Neuron (in vitro differentiated cells): ENCODE measurements at regions not wholly inside any gene's neighbourhood (a gene's known extent, or its start where the extent isn't known, plus 50 kb on each side); places are given as distances from the start of the nearest gene placed in this dataset.
A peak's percentile ranks its signal among the peaks of the same experiment; 100 is the strongest.

ENCODE experiments used
- H2AFZ ChIP-seq: one replicate; pipeline ENCODE4 v1.6.1; 2013; ENCODE audit warnings: low read depth, mild to moderate bottlenecking, inconsistent platforms, low read length, moderate library complexity
- H3K27me3 ChIP-seq: one replicate; pipeline ENCODE4 v1.6.1; 2013; ENCODE audit warnings: low read length; ENCODE audit not compliant: insufficient read depth
- H3K36me3 ChIP-seq: one replicate; pipeline ENCODE4 v1.6.1; 2013; ENCODE audit warnings: low read length; ENCODE audit not compliant: insufficient read depth
- H3K4me1 ChIP-seq: one replicate; pipeline ENCODE4 v1.6.1; 2013; ENCODE audit warnings: low read length; ENCODE audit not compliant: insufficient read depth
- H3K4me3 ChIP-seq: 2 replicates; pipeline ENCODE4 v1.5.1; 2013; ENCODE audit warnings: mild to moderate bottlenecking, low read length, moderate library complexity
- H3K9me3 ChIP-seq: one replicate; pipeline ENCODE4 v1.6.1; 2013; ENCODE audit warnings: low read length

DNA sequence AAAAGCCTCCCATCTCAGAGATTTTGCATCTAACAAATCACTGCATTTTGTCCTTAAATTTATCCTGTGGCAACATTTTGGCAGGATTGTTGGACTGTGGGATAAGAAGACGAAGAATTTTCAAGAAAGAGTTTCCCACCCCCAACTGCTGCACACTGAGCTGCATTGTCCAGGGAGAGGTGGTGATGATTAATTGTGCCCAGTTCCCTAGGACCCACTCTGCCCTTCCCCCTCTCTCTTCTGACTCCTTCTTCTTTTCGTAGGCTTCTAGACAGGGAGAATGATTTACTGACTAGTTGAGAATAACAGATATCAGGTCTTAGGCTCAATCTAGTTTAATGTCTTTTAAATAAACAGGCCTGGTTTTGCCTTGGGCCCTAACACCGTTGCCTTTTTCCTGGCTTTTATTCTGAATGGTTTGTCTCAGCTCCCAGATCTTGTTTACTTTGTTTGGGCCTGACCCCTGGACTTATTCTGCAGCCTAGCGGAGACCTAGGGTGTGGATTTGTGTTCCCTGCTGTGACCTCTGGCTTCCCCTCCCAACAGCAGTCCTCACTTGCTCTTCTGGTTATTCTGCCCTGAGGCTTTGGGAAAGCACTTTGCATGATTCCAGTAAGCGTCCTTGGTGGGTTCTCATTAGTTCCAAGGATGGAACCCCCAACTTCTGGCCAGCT lies 233.3 kb downstream of the INSIG2 start:
- H3K4me3 ChIP-seq = no peak overlapping the region
- H3K36me3 ChIP-seq = no peaks in the 10 kb centered on the region
- H2AFZ ChIP-seq = no peak overlapping the region
- H3K4me1 ChIP-seq = peaks cover 40% of the 10 kb centered on the region
- no peaks in the 10 kb centered on the region for H3K27me3 ChIP-seq
- no peaks in the 10 kb centered on the region for H3K9me3 ChIP-seq

DNA sequence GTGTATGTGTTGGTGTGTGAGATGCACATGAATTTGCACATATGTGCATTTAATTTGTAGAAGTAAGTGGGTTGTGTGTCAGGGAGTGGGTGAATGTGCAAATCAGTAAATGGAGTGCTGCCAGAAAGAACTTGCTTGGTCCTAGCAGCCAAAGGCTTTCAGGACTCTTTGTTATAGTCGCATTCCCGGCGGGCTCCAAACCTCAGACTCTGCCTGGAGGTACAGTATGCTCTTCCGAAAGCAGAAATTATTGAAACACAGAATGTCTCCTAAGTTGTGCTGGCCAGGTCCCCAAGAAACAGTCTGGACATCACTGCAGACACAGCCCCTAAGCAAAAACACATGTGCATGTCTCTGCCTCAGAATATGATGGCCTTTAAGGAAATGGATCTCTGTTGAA lies 232.4 kb downstream of the INSIG2 start:
- Histone ChIP-seq H3K9me3 (no peaks in the 10 kb centered on the region), H3K36me3 (no peaks in the 10 kb centered on the region), H2AFZ (no peak overlapping the region), H3K4me1 (peaks cover 40% of the 10 kb centered on the region), H3K27me3 (no peaks in the 10 kb centered on the region), H3K4me3 (no peak overlapping the region)

DNA sequence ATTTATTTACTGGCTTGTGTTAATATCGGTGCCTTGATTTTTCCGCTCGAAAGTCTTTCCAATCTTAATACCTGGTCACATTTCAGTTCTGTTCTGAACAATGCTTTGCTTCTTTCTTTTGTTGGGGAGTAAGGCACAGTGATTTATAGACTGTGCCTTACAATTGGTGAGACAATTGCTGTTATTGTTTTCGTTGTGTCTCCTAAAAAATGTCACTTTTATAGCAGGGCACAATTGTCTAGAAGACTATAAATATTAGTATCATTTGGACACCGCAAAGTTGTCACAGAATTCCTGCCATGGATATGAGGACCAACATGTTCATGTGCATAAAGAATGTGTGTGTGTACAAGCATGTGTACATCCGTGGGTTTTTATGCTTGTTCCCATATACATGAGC lies 231.9 kb downstream of the INSIG2 start:
- peaks cover 40% of the 10 kb centered on the region for H3K4me1 ChIP-seq
- H2AFZ ChIP-seq = peak overlapping the region; percentile 0
- no peaks in the 10 kb centered on the region for H3K27me3 ChIP-seq
- H3K4me3 ChIP-seq = no peak overlapping the region
- H3K36me3 ChIP-seq = no peaks in the 10 kb centered on the region
- H3K9me3 ChIP-seq = no peaks in the 10 kb centered on the region

DNA sequence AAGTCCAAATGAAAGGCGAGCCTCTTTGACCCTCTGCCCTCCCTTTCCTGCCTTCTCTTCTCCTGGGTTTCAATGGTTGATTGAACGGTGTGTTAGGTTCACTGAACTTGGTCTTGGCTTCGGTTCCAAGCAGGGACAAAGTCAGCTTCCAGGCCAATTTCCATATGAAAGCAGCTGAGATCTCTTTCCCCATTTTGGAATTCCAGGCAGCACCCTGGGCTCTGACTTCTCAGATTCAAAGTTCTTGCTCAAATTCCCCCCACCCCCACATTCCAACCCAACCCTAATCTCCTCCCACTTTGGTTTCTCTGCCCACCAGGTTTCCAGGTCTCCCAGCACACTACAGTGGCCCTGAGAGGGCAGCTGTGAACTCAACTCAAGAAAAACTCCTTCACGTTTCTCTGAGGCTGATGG lies 231.0 kb downstream of the INSIG2 start:
- no peak overlapping the region for H3K4me3 ChIP-seq
- H2AFZ ChIP-seq = peak overlapping the region; percentile 0
- H3K36me3 ChIP-seq = no peaks in the 10 kb centered on the region
- peaks cover 40% of the 10 kb centered on the region for H3K4me1 ChIP-seq
- H3K27me3 ChIP-seq = no peaks in the 10 kb centered on the region
- H3K9me3 ChIP-seq = no peaks in the 10 kb centered on the region

DNA sequence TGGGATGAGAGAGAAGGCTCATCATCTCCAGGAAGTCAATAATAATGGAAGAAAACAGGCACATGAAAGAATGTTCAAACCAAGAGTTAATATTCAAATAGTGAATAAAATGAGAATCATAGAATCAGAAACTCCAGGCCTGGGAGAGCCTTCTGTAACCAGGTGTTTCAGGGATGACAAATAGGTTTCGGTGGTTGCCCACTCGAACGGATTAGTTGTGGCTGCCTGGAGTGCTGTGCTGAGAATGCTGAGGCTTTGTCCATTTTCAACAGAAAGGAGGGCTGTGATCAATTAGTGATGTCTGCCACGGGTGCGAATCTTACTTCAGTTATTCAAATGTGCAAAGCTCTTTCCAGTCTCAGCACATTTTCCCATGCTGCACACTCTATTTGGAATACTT lies 227.3 kb downstream of the INSIG2 start:
- H2AFZ ChIP-seq = no peak overlapping the region
- H3K4me3 ChIP-seq = no peak overlapping the region
- no peaks in the 10 kb centered on the region for H3K36me3 ChIP-seq
- H3K27me3 ChIP-seq = no peaks in the 10 kb centered on the region
- peaks cover 29% of the 10 kb centered on the region for H3K4me1 ChIP-seq
- H3K9me3 ChIP-seq = no peaks in the 10 kb centered on the region

DNA sequence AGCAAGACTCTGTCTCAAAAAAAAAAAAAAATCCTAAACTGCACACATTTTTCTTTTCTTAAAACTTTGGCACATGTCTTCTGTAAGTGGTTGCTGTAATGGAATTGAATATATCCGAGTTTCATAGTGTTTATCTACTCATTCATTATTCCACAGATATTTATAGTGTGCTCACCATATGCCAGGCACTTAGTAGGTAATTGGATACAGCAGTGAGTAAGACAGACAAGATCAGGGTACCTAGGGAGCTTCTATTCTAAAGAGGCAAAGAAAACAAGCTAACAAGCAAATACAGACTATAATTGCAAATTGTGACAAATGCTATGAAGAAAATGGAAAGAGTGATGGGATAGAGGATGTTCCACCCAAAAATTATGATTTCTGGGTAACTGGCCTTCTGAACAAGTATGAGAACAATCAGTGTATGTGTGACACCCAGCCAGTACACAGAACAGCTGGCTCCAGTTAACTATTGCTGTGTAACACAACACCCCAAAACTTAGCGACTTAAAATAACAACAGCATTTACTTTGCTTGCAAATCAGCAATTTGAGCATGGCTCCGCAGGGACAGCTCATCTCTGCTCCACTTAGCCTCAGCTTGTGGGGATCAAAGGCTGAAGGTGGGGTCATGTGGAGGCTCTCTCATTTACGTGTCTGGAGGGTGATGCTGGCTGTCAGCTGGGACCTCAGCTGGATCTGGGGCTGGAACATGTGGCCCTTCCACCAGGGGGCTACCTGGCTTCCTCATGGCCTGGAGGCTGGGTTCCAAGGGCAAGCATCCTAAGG lies 224.9 kb downstream of the INSIG2 start:
- no peaks in the 10 kb centered on the region for H3K36me3 ChIP-seq
- H3K4me3 ChIP-seq = no peak overlapping the region
- no peaks in the 10 kb centered on the region for H3K27me3 ChIP-seq
- H2AFZ ChIP-seq = no peak overlapping the region
- H3K4me1 ChIP-seq = peaks cover 4% of the 10 kb centered on the region
- H3K9me3 ChIP-seq = no peaks in the 10 kb centered on the region

DNA sequence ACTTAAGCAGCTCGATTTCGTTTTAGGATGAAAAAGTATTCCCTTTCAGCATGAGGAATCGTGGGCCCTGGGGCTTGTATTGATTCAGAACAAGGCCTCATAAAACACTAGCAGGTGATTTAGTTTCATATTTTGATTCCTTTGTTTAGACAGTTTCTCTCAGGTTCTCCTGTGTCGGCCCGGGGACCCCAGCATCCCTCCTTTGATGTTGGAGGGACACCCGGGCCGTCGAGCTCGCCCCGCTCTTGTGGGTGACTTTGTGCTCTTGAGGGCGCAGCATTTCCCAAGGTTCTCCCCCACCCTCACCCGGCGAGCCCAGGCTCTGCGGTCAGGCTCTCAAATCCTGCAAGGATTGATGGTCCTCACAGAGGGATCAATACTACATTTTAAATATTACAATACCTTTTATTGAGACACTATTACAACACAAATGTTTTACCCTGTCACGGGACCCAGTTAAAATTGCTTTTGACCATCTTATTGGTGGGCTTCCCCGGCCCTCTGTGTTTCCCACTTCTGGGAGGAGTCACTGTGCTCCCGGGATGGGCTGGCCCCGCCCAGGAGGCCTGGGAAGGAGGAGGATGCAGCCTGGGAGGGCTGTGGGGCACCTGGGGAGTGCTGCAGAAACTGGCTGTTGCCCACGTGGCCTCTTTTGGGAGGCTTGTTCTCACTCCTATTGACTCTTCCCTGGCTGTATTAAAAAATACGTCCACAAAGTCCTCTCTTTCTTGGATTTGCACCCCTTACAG lies 222.6 kb downstream of the INSIG2 start:
- Histone ChIP-seq H3K4me3 (no peak overlapping the region), H3K27me3 (no peaks in the 10 kb centered on the region), H3K4me1 (no peaks in the 10 kb centered on the region), H3K9me3 (no peaks in the 10 kb centered on the region), H2AFZ (no peak overlapping the region), H3K36me3 (no peaks in the 10 kb centered on the region)

DNA sequence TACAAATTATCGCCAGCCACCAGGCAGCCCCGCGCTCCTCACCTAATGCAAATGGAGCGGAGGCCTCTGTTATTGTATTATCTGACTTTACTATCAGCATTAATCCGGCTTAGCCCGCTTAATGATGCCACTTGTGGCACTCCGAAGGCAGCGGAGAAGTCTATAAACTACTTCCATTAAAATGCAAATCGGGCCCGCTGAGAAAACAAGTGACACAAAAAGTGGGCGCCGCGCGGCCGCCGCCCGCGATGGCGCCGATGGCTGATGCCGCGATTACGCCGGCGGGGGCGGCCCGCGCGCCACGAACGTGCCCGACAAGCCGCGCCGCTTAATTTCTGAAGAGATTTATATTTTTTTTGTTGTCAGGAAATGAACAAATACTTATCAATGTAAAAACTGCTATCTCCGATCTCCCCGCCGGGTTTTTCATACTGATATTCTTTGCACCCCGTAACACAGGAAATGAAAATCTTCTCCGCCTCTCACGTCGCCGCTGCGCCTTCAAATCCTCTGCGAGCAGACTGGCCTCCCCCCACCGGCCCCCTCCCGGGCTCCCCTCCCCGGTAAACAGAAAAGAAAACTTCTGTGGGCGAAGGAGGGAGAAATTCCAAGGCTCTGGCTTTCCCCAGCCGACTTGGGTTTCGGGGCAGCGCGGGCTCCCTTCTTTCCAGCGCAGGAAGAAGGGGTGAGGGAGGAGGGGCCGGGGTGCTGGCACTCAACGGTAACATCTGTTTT lies 221.8 kb downstream of the INSIG2 start:
- no peaks in the 10 kb centered on the region for H3K27me3 ChIP-seq
- H3K4me1 ChIP-seq = no peaks in the 10 kb centered on the region
- H3K36me3 ChIP-seq = no peaks in the 10 kb centered on the region
- H3K4me3 ChIP-seq = no peak overlapping the region
- H3K9me3 ChIP-seq = no peaks in the 10 kb centered on the region
- H2AFZ ChIP-seq = no peak overlapping the region

DNA sequence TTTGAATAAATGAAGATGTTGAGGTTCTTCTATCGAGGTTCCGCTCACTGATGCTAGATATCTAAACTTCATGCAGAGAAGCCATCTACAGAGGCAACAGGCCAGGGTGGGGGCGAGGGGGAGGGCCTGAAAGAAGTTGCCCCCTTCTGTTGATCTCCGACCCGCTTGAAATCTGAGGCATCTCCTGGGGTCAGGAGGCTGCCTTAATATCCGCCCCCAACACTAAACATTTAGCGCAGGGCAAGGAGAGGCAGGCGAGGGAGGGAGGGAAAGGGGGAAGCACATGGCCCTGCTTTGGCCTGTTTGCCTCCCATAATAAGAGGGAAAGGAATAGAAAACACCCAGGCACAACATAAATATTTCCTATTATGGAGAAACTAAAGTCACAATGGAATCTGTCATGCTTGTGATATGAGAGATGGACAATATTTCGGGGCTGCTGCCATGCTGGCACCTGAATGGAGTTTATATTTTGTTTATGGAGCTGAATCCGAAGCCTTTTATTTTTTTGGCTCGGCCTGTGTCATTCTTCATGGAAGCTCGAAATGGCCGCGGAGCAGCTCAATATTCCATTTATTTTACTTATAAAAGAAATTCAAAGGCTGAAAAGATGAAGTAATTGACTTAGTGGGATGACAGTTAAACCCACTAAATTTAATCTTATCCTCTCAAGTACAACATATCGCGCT lies 221.1 kb downstream of the INSIG2 start:
- H3K36me3 ChIP-seq = no peaks in the 10 kb centered on the region
- no peak overlapping the region for H2AFZ ChIP-seq
- no peak overlapping the region for H3K4me3 ChIP-seq
- H3K9me3 ChIP-seq = no peaks in the 10 kb centered on the region
- H3K4me1 ChIP-seq = no peaks in the 10 kb centered on the region
- no peaks in the 10 kb centered on the region for H3K27me3 ChIP-seq

DNA sequence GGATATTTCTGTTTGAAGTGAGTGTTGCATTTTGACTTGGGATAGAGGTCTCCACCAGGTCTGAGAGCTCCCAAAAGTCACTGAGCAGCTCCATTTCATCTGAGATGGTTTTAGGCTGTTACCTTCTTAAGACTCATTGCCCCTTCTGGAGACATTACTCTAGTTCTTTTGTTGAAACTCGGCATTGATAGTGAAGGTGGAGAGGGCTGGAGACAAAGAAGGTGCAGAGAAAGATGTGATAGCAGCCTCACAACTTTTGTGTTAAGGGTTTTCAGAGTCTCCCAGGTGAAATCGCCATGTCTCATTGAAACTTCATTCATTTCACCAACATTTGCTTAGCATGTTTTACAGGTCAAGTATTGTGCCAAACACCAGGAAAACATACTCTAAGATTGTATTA lies 219.6 kb downstream of the INSIG2 start:
- no peak overlapping the region for H3K4me3 ChIP-seq
- H3K9me3 ChIP-seq = no peaks in the 10 kb centered on the region
- H3K4me1 ChIP-seq = no peaks in the 10 kb centered on the region
- H3K27me3 ChIP-seq = no peaks in the 10 kb centered on the region
- H3K36me3 ChIP-seq = no peaks in the 10 kb centered on the region
- no peak overlapping the region for H2AFZ ChIP-seq

DNA sequence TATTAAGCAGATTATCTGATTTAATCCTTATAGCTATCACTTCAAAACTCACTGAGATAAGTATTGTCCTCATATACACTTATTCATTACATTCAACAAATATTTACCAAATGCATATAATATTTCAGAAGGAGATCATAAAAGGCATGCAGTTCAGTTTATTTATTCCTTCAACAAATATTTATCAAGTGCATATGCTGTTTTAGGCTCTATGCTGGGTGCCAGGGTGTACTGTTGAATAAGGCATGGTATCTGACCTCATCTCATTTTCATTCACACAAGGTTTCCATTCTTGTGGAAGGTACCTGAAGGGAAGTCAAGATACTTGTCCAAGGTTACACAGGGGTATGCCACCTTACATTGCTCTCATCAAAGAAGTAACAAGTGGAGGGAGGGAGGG lies 213.0 kb downstream of the INSIG2 start:
- Histone ChIP-seq H3K36me3 (no peaks in the 10 kb centered on the region), H3K9me3 (peaks cover 2% of the 10 kb centered on the region), H3K4me3 (no peak overlapping the region), H3K27me3 (no peaks in the 10 kb centered on the region), H2AFZ (no peak overlapping the region), H3K4me1 (no peaks in the 10 kb centered on the region)

DNA sequence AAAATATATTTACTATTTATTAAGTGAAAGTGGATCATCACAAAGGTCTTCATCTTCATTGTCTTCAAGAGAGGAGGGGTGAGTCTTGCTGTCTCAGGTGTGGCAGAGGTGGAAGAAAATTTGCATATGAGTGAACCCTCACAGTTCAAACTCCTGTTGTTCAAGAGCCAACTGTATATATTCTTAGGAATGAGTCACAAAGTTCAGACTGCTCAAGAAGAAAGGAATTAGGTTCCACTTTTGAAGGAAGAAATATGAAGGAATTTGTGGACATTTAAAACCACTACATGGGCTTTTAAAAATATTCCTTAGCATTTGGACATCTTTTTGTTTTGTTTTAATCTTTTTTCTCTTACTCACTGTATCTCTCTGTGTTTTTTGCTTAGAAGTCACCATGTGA lies 212.6 kb downstream of the INSIG2 start:
- Histone ChIP-seq H3K9me3 (peaks cover 2% of the 10 kb centered on the region), H3K27me3 (no peaks in the 10 kb centered on the region), H3K36me3 (no peaks in the 10 kb centered on the region), H3K4me3 (no peak overlapping the region), H2AFZ (no peak overlapping the region), H3K4me1 (no peaks in the 10 kb centered on the region)
